Activated CD4-positive, CD25-positive, alpha-beta regulatory T cell treated with anti-CD3 and anti-CD28 coated beads, Interleukin-2, amount 50 U/mL, for 24 hours (primary cell): ENCODE measurements at regions not wholly inside any gene's neighbourhood (a gene's known extent, or its start where the extent isn't known, plus 50 kb on each side); places are given as distances from the start of the nearest gene placed in this dataset.
"Not testable (repeated sequence)": the region's sequence is repeated elsewhere in the genome, so short reads cannot be mapped to it uniquely, and the experiment has no call there.

ENCODE experiments used
- ATAC-seq, 2 donors: fragments of 150-1000 bp; cut with Tn5 transposase; one replicate each; pipeline ENCODE4 v1.10.0; 2021; ENCODE audit warnings: mild to moderate bottlenecking in 1 of 2, moderate library complexity in 1 of 2

DNA sequence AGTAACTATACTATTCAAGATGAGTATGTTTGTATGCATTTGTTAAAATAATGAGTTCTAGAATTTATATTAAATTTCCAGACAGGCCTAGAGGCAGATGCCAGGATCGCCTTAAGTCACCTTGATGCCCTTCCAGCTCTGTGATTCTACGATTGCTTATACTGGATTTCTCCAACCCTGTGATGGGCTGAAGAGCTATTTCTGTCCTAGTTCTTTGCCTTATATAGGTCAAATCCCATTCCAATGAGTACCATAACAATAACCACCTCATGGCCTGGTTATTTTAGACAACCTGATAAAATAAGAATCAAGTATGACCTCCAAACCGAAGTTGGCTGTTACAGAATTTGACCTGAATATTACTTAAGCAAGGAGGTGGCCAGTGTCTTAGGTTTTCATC is 79.8 kb upstream of the BLID start:
- no peak for ATAC-seq

DNA sequence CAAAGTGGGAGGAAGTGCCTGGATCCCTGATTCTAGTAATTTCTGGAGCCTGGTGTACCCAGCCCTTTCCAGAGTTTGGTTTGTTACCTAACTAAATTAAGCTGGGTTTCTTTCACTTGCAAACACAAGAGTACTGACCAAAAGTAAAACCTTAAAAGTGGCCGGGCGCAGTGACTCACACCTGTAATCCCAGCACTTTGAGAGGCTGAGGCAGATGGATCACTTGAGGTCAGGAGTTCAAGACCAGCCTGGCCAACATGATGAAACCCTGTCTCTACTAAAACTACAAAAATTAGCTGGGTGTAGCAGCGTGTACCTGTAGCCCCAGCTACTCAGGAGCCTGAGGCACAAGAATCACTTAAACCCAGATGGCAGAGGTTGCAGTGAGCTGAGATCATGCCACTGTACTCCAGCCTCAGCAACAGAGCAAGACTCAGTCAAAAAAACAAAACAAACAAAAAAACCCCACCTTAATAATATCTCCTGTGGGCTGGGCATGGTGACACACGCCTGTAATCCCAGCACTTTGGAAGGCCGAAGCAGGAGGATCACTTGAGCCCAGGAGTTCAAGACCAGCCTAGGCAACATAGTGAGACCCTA is 78.0 kb upstream of the BLID start:
- ATAC-seq: not testable (repeated sequence)

DNA sequence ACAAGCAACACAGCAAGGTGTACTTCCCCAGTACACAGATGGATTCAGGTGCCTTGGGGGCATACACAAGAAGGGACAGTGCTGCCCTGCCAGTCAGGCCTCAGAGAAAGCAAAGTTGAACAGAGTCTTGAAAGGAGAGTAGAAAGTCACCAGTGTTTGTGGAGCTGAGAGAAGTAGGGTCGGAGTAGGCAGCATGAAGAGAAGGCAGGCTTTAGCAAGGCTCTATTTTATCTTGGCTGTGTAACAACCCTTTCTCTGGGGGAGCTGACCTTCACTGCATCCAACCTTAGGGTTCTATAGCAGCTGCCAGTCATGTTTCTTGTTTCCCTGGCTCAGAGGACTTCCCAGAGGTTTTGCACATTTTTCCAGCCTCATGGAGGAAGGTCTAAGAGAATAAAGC is 77.4 kb upstream of the BLID start:
- ATAC-seq: no peak

DNA sequence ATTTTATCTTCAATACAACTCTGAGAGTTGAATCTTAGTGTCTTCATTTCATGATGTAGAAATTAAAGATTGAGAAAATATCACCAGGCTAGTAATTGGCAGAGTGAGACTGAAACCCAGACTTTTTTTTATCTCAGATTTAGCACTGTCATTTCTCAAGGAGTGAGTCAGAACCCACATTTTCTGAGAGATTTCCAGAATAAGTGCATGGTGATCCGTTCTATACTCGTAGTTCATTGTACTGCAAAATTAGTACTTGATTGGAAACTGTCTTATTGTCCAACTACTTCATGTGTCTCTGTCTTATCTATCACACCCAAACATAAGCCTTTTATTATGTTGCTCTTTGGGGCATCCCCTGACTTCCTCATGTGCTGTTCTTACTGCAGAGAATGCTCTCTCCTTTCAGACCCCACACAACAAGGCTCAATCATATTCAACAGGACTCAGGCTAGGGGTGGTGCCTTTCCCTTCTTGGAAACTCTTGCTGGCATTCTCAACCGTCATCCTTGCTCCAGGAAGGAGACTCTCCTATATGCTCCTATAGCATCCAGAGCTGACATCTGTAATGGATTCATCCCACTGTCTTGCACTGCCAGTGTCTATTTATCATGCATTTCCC is 76.7 kb upstream of the BLID start:
- peak; percentile 38 to 58 for ATAC-seq

DNA sequence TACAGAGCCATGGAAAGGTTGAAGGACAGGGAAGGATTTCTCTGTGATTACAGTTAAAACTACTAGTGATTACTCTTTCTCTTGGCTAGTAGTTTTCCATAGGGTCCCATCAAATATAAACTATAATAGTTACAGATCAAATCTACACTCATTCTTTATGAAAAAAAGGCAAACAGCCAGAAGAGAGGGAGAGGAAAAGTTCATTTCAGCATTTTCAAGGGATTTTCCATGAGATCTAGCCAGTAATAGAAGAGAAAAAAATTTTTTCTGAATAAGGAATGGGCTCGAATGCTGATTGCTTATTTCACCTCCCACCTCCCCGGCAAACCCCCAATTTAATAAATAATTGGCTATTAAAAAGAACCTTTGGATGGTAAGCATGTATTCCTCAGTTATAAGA is 74.8 kb upstream of the BLID start:
- no peak for ATAC-seq

DNA sequence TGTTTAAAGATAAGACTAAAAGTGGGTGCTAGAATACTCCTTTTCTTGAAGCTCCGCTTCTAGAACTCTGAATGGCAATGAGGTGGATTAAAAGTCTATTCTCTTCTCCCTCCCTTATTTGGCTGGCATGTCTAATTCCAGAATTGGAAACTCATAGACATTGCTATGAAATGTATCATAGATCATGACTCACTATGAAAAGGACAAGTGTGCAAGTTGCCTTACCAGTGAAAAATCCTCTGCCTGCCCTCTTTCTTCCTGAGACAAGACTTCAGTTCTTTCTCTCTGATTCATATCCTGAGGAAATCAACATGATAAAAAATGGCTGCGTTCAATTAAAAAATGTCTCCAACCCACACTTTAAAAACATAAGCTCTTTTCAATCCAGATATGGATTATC is 73.2 kb upstream of the BLID start:
- ATAC-seq: no peak

DNA sequence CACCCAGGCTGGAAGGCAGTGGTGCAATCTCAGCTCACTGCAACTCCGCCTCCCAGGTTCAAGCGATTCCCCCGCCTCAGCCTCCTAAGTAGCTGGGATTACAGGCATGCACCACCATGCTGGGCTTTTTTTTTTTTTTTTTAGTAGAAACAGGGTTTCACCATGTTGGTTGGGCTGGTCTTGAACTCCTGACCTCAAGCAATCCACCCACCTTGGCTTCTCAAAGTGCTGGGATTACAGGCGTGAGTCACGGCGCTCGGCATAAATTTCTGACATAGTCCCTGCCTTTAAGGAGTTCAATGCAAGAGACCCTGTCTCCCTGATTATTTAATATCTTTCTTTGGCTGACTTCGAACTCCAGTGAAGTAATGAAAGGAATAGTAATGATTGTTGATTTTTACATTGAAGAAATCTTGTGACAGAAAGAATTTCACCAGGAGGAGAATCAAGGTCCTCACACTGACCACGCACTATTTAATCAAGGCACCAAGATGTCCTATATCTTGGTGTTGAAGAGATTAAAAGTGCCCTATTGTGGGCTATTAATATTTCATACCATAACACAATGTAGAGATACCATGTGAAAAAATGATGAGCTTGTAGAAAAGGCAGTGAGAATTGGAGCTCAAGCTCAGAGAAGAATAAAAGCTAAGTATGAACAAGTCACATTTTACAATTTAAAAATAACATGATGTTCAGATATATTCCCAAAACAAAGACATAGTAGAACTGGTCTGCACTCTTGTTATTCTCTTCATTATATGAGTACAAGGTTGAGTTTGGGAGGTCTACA is 71.6 kb upstream of the BLID start:
- ATAC-seq: no peak

DNA sequence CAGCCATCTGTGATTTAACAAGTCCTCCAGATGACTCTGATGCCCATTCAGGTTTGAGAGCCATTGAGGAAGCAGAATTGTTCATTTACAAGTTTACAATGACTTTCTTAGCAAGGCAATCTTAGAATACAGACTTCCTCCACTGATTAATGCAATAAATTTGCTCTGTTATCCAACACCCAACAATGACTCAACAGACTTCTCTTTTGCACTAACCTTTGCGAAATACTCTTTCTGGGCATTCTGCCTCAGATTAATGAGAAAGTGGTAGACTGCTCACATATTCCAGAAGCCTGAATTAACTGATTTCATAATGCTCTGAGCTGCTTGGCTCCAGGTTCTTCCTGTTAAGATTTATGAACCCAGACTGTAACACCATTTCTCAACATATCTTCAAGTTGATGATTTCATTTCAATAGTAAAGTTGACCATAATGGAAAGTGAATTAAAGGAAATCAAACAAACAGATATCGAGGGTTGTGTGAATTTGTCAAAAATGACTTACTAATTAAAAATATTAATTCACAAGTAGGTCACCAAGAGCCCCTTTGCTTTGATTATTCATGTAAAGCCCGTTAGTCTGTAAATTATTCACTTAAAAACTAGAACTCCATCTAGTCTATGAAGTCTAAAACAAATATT is 70.5 kb upstream of the BLID start:
- ATAC-seq: no peak

DNA sequence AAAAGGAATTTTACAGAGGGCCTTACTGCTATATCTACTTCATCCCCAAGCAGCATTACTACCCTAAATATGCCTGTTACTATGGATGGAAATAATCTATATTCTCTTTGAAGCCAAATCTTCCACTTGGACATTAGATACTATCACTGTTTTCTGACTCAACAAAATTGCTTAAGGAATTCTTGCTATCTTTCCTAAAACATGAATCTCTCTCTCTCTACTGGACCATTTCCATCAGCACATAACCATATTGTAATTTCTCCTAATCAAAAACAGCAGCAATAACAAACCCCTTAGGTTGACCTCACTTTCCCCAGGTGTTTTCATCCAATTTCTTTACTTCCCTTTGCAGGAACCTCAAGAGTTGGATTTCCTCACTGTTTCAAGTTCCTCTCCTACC is 67.9 kb upstream of the BLID start:
- no peak for ATAC-seq

DNA sequence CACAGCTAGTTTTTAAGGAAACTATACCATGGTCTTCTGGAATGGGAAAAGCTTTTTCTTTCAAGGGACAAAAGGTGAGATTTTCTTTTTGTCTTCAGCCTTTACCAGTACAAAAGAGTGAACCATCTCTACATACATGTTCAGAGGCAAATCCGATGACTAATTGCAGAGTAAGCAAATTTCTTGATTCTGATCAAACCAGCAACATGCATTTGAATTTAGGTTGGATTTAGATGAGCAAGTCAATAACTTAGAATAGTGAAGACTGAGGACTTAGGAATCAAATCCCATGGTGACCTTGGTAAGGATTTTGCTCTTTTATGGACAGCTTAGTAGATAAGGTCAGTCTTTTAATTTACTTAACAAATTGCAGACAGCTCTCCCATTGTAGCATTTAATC is 65.9 kb upstream of the BLID start:
- no peak for ATAC-seq

DNA sequence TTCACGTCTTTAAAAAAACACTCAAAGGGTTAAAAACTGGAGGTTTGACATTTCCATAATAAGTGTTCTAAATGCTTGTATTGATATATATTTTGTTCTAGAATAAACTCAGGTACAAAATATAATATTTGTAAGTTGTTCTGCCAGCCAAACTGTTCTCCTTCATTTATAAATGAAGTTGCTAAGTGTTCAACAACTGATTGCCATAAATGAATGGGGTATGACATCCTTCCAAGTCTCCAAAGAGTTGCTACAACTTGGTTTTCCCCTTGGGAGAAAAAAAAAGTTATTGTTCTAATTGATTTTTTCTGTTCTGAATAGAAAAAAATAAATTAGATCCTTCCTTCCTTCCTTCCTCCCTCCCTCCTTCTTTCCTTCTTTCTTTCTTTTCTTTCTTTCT is 65.4 kb upstream of the BLID start:
- ATAC-seq: no peak

DNA sequence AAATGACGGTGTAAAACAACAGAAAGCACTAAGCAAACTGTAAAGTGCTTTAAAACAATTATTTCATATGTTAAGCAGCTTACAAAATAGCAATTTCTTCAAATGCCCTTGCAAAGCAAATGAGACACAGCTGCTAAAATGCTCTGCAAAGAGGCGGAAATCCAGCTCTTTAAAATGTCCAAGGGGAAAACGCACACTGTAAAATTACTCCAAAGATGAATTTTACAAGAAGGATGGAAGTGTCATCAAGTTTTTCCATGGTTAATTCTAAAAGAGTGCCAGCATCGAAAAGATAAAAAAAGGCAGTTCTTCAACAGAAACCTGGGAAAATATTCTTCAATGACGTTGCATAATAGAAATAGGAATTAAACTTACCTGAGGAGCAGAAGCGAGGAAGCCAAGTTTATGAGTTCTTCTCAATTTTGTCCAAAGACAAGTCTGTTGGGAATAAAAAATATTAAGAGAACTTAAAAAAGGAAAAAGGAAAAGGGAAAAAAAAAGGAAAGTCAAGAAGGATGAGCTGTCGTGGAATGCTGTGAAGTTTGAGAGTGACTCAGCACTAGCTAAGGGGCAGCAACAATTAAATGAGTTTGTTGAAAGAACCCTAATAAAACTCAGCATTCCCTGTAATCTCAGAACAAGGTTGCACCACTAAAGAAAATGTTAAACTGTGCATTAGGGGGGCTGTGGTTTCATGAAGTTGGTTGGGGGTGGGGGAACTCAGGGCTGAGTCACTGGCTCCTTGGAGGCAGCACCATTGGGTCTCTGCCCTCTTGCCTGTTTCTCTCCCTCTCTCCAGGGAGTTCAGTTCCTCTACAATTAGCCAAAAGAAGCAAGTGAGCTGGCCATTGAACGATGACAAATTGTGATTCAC is 64.2 kb upstream of the BLID start:
- no peak for ATAC-seq

DNA sequence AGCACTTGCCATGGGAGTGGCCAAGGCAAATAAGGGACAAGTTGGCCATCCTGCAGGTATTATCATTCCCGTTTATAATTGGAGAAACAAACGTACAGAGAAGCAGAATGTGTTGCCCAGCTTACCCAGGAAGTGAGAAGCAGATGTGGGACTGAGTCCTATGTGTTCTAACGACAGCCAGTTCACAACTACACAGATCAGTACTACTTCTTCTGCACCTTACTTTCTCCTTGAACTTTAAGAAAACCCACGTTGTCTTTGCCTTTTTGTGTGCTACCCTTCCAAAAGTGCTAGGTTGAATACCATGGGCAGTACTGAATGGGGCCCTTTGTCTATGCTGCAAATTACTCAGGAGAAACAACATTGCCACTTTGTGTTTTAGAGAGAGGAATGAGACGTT is 62.8 kb upstream of the BLID start:
- no peak for ATAC-seq

DNA sequence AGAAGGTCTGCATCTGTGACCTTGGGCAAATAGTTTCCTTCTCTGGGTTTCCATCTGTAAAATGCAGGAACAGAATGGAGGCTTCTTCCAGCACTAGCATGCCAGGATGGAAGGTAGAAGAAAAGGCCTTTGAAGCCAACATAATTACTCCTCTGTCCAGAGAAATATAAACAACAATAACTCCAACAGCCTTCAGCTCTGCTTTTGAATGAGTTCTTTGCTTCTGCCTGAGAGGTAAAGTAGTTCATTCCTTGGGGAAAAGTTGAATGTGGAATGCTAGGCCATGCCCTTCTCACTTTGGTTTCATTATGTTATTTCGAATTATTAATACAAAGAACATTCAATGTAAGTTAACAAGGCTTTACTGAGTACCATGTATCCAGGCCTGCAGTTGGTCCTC is 61.2 kb upstream of the BLID start:
- no peak for ATAC-seq

DNA sequence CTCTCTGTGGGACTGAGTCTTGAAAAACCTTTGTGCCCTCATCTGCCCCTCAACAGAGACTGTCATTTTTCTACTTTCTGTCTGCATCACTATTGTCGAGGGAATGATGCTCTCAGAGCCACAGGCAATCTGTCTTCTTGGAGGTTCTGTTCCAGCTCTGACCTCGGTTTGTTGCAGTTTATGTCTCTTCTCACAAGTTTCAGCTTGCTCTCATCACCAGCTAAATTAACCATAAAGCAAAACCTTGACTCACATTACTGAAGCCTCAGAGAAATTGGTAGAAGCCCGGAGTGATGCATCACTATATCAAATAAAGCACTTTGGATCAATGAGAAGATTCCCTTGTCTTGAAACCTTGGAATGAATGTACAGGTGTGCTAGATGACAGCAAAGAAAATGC is 60.6 kb upstream of the BLID start:
- no peak for ATAC-seq

DNA sequence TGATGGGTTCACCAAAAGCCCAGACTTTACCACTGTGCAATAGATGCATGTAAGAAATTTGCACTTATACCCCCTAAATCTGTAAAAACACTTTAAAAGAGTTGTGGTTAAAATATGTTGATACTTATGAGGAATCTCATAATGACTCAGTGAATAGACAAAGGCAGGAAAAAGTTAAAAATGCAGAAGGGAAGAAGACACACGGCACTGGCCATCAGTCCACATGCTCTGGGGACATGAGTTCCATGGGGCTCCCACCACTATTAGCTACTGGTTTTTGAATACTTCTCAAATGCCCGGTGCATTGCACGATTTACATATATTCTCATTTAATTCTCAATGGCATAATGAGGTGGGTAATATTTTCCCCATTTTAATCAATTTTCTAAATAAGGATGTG is 59.3 kb upstream of the BLID start:
- ATAC-seq: no peak

DNA sequence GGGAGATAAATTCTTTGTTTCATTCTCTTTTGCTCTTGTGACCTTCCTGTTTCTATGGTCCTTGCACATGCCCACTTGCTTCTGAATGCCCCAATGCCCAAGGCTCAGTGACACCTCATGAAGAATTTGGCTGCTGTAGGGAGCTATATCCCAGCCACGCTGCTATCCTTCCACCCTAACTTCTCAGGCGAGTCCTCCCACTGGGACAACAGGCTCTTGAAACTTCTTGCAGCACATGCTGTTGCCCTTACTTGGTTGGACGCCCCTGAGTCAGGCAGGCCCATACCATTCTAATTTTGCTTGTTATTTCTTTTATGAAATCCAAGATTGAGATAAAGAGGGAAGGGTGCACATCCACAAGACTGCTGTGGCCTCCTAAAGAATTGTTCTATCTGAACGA is 57.6 kb upstream of the BLID start:
- ATAC-seq: no peak

DNA sequence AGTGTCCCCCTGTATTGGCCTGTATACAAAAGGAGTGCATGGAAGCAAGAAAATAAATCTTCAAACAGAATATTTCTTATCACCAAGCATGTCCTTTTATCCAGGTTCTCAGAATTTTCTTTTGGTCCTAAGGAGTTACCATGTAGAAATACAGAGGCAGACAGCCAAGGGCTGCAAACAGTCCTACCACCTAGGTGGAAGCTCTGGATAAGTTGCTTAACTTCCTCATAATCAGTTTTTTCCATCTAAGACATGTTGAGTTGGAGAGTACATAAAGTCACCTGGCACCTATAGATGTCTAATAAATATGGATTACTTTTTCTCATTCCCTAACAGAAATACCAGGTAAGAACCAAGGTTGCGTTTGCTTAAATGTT is 57.0 kb upstream of the BLID start:
- no peak for ATAC-seq

DNA sequence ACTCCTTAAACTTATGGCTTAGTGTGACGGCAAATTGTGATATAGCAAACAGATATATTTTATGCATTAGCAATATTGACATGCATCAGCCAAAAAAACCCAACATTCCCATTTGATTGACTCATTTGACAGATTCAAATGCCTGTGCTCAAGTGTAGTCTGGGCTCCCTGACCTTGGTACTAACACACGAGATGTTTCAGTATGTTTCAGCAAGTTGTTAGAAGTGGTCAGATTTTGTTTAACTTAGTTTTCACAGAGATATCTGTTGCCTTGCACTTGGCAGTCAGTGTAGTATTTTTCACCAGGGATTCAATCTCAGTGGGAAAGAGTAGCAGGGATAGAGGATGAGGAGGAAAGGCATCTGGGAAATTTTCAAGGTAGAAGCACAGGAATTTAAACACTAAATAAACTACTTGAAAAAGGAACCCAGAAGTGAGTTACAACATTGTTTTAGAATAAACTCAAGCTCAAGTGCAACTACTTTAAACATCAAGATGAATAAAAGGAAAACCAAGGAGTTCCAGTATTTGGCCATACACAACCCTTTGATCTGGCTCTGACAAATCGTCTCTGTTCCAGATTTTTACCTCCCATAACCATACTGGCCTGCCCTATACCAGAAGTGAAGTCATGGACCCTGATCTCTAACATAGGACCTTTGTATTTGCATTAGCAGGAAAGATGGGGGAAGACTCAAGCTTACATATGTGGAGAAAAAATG is 56.5 kb upstream of the BLID start:
- no peak for ATAC-seq

DNA sequence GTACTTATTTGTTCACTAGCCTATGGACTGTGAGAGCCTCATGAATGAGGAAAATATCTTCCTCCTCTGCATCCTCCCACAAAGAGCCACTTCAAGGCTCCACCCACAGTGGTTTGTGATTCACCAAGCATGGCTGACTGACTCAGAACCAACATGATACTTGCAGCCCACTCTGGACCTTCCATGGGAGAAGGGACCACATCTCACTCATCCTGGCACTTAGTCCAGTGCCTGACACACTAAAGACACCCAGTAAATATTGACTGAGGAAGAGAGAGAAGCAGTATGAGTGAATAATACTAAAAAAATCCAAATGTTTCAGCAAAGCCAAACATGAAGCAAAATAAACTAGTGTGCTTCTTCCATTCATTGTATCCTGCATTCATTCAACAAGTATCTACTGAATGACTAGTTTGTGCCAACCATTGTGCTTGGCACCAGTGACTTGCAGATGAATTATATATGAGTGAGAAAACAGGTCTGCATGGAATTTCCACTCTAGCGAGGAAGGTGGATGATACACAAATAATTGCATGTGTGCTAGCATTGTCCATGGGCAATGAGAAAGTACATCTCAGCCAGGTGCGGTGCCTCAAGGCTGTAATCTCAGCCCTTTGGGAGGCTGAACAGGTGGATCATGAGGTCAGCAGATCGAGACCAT is 54.9 kb upstream of the BLID start:
- ATAC-seq: no peak

DNA sequence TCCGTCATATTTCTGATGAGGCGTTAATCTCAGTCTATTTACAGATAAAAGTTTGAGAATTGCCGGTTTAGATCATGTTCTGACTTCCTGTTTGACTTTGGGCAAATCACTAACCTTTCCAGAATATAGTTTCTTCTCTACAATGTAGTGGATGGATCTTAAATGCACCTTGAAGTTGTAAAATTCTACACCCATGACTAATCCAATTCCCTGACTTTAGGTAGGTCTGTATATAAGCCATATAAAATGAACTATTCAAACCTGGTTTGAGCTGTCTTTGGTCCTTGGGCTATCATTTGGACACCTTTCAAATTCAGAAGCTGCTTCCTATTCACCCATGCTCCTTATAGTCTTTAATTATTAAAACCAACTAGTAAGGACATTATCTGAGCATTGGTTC is 52.2 kb upstream of the BLID start:
- ATAC-seq: no peak

DNA sequence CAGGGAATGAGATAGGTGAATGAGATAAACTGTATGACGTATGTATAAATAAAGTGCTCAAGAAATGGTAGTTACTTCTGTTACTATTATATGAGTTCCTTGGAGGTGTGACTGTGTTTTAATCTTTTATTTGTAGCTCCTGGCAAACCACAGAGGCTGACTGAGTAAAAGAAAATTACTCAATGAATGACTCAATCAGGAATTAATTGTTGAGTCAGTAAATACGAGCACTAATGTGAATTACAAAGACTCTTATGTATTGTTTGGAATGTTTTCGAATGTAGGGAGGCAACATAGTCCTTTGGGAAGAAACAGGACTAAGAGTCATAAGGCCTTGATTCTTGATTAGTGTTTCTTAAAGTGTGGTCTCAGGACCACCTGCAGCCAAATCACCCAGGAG is 51.1 kb upstream of the BLID start:
- ATAC-seq: no peak
